PC-3 (cell line): ENCODE measurements at regions not wholly inside any gene's neighbourhood (a gene's known extent, or its start where the extent isn't known, plus 50 kb on each side); places are given as distances from the start of the nearest gene placed in this dataset.

Experiments used
- ATAC-seq: fragments of 200-7000 bp; cut with Tn5 transposase; 2 replicates; pipeline ENCODE4 v1.9.1; 2020; ENCODE audit warnings: mild to moderate bottlenecking, moderate library complexity
- BruUV-seq: library from RNA; stranded (reverse); fragments of 400-500 nt; replicated peaks from 2 replicates; lab custom pipeline; 2021; lab: Mats Ljungman, UMichigan
- CTCF ChIA-PET: fragments of 300-600 bp; sonication (Branson Sonifier 250); formaldehyde crosslinking; loops from one replicate; lab custom pipeline; 2022; ENCODE audit warnings: antibody characterized with exemption; lab: Charles Lee
- POLR2A ChIA-PET: fragments of 300-600 bp; sonication (Branson Sonifier 250); formaldehyde crosslinking; loops from one replicate; lab custom pipeline; 2022; ENCODE audit warnings: antibody characterized with exemption; ENCODE audit not compliant: unreplicated experiment; lab: Charles Lee
- DNase-seq: peaks from one replicate; pipeline ENCODE4 v3.0.0-alpha.2; 2015
- H2AFZ ChIP-seq: fragments of 300-600 bp; sonication (generic); 2 replicates; pipeline ENCODE4 v1.6.0; 2016; ENCODE audit warnings: antibody characterized with exemption, low read length
- H3F3A ChIP-seq: fragments of 300-600 bp; sonication (generic); one replicate; pipeline ENCODE4 v1.6.0; 2017; ENCODE audit warnings: antibody characterized with exemption, low read length, control low read depth, mild to moderate bottlenecking; ENCODE audit not compliant: unreplicated experiment
- H3K27ac ChIP-seq: fragments of 300-600 bp; sonication (generic); 2 replicates; pipeline ENCODE4 v1.5.1; 2016; ENCODE audit warnings: mild to moderate bottlenecking, low read length
- H3K27me3 ChIP-seq: fragments of 300-600 bp; sonication (generic); 2 replicates; pipeline ENCODE4 v1.6.1; 2016; ENCODE audit warnings: low read length, mixed read lengths
- H3K36me3 ChIP-seq: fragments of 300-600 bp; sonication (generic); 2 replicates; pipeline ENCODE4 v1.6.1; 2016; ENCODE audit warnings: low read depth, mixed run types, low read length, mixed read lengths
- H3K4me1 ChIP-seq: fragments of 300-600 bp; sonication (generic); 2 replicates; pipeline ENCODE4 v1.5.1; 2016; ENCODE audit warnings: low read length; ENCODE audit not compliant: insufficient read depth
- H3K4me2 ChIP-seq: fragments of 300-600 bp; sonication (generic); 2 replicates; pipeline ENCODE4 v1.6.0; 2016; ENCODE audit warnings: low read length
- H3K4me3 ChIP-seq: fragments of 300-600 bp; sonication (generic); 2 replicates; pipeline ENCODE4 v1.5.1; 2016; ENCODE audit warnings: mild to moderate bottlenecking, low read length, mixed read lengths
- H3K79me2 ChIP-seq: fragments of 300-600 bp; sonication (generic); 2 replicates; pipeline ENCODE4 v1.6.1; 2017; ENCODE audit warnings: low read length, mixed read lengths
- H3K9ac ChIP-seq: fragments of 300-600 bp; sonication (generic); 2 replicates; pipeline ENCODE4 v1.6.0; 2016; ENCODE audit warnings: mild to moderate bottlenecking, low read length
- H3K9me2 ChIP-seq: fragments of 300-600 bp; sonication (generic); replicated peaks from 2 replicates; pipeline ENCODE4 v1.6.1; 2016; ENCODE audit warnings: mixed run types, low read length, mixed read lengths
- H3K9me3 ChIP-seq: fragments of 300-600 bp; sonication (generic); 2 replicates; pipeline ENCODE4 v1.6.1; 2016; ENCODE audit warnings: low read length, mixed read lengths
- H4K20me1 ChIP-seq: fragments of 300-600 bp; sonication (generic); 2 replicates; pipeline ENCODE4 v1.6.1; 2016; ENCODE audit warnings: low read length, mixed read lengths
- CTCF ChIP-seq: fragments of 300-600 bp; sonication (generic); conservative IDR thresholded peaks from 2 replicates; pipeline ENCODE4 v1.5.1; 2017; ENCODE audit warnings: antibody characterized with exemption, low read depth, mild to moderate bottlenecking, low read length
- EZH2 ChIP-seq: fragments of 300-600 bp; sonication (generic); IDR thresholded peaks from one replicate; pipeline ENCODE4 v1.6.1; 2017; ENCODE audit warnings: antibody characterized with exemption, mild to moderate bottlenecking, low read length; ENCODE audit not compliant: unreplicated experiment
- EZH2phosphoT487 ChIP-seq: fragments of 300-600 bp; sonication (generic); IDR thresholded peaks from 2 replicates; pipeline ENCODE4 v1.6.1; 2018; ENCODE audit warnings: mild to moderate bottlenecking, antibody characterized with exemption, low read length, borderline replicate concordance
- intact Hi-C: fragments of 100-400 bp; cut with micrococcal nuclease; formaldehyde crosslinking; loops from 2 replicates; pipeline ENCODE4 v1.9.0; 2023

- Histone ChIP-seq H3K27me3 (no peaks in the 10 kb centered on the region), H3K4me1 (peaks cover 14% of the 10 kb centered on the region), H3K79me2 (no peaks in the 10 kb centered on the region), H2AFZ (no peak overlapping the region), H3K9me3 (no peaks in the 10 kb centered on the region), H3K27ac (no peak overlapping the region), H3K4me3 (no peak overlapping the region), H3K4me2 (no peak overlapping the region), H3K9ac (no peak overlapping the region), H3F3A (no peaks in the 10 kb centered on the region), H4K20me1 (no peaks in the 10 kb centered on the region), H3K36me3 (no peaks in the 10 kb centered on the region), H3K9me2 (no peaks in the 10 kb centered on the region)
- no peak for DNase-seq
- ATAC-seq: no peak
- ChIA-PET CTCF (no interaction called here), POLR2A (no interaction called here)
- no TSS peak for BruUV-seq
- TF ChIP-seq EZH2 (no peak), CTCF (no peak), EZH2phosphoT487 (no peak)
- intact Hi-C loops: no loop called here
Observed at GRCh38 chr2:217701622-217702021, 301.2 kb downstream of the TNS1 start.

GRCh38 chr2:217698691-217699090, 304.1 kb downstream of the TNS1 start:
- no peaks in the 10 kb centered on the region for H3K4me1 ChIP-seq
- H3K9me2 ChIP-seq: no peaks in the 10 kb centered on the region
- ChIA-PET POLR2A (no interaction called here), CTCF (no interaction called here)
- H3K4me3 ChIP-seq: no peak overlapping the region
- no TSS peak for BruUV-seq
- no peaks in the 10 kb centered on the region for H3K9me3 ChIP-seq
- H3K27me3 ChIP-seq: no peaks in the 10 kb centered on the region
- no peaks in the 10 kb centered on the region for H3F3A ChIP-seq
- H3K4me2 ChIP-seq: no peak overlapping the region
- DNase-seq (no peak), ATAC-seq (no peak)
- no peaks in the 10 kb centered on the region for H3K36me3 ChIP-seq
- no peaks in the 10 kb centered on the region for H4K20me1 ChIP-seq
- TF ChIP-seq EZH2phosphoT487 (no peak), EZH2 (no peak), CTCF (no peak)
- no peak overlapping the region for H3K27ac ChIP-seq
- H2AFZ ChIP-seq: no peak overlapping the region
- H3K79me2 ChIP-seq: no peaks in the 10 kb centered on the region
- no peak overlapping the region for H3K9ac ChIP-seq
- intact Hi-C loops: no loop called here

- no peaks in the 10 kb centered on the region for H3K79me2 ChIP-seq
- no peaks in the 10 kb centered on the region for H3K9me2 ChIP-seq
- no peaks in the 10 kb centered on the region for H4K20me1 ChIP-seq
- no peak overlapping the region for H2AFZ ChIP-seq
- no peak overlapping the region for H3K4me3 ChIP-seq
- H3K9me3 ChIP-seq: no peaks in the 10 kb centered on the region
- no peaks in the 10 kb centered on the region for H3K27me3 ChIP-seq
- TF ChIP-seq EZH2 (no peak), CTCF (no peak), EZH2phosphoT487 (no peak)
- H3F3A ChIP-seq: no peaks in the 10 kb centered on the region
- no peak for ATAC-seq
- peak overlapping the region; percentile 15; the same call in 1 of the 2 replicates for H3K4me2 ChIP-seq
- H3K27ac ChIP-seq: no peak overlapping the region
- POLR2A ChIA-PET: no interaction called here
- intact Hi-C loops: no loop called here
- no peaks in the 10 kb centered on the region for H3K36me3 ChIP-seq
- DNase-seq: peak; percentile 40
- H3K4me1 ChIP-seq: no peaks in the 10 kb centered on the region
- no peak overlapping the region for H3K9ac ChIP-seq
- CTCF ChIA-PET: no interaction called here
- BruUV-seq: no TSS peak
Observed at GRCh38 chr2:217695033-217695520, 307.7 kb downstream of the TNS1 start.
